Ascending aorta (tissue), 2 donors: ENCODE measurements at regions not wholly inside any gene's neighbourhood (a gene's known extent, or its start where the extent isn't known, plus 50 kb on each side); places are given as distances from the start of the nearest gene placed in this dataset.

Experiments used
- DNase-seq, 2 donors: peaks; one replicate each; pipeline ENCODE4 v3.0.0-alpha.2; 2019; ENCODE audit warnings: low spot score in 2 of 2
- H3K27ac ChIP-seq, 2 donors: fragments of 200-600 bp; sonication (generic); one replicate each; pipeline ENCODE4 v1.5.1; 2016 to 2017; ENCODE audit warnings: mild to moderate bottlenecking in 1 of 2
- H3K27me3 ChIP-seq: fragments of 200-600 bp; sonication (generic); one replicate; pipeline ENCODE4 v1.5.1; 2017
- H3K36me3 ChIP-seq, 2 donors: fragments of 200-600 bp; sonication (generic); one replicate each; pipeline ENCODE4 v1.5.1; 2016
- H3K4me1 ChIP-seq, 2 donors: fragments of 200-600 bp; sonication (generic); one replicate each; pipeline ENCODE4 v1.5.1; 2016 to 2017; ENCODE audit warnings: mild to moderate bottlenecking in 1 of 2
- H3K4me3 ChIP-seq, 2 donors: fragments of 200-600 bp; sonication (generic); one replicate each; pipeline ENCODE4 v1.5.1; 2016 to 2017; ENCODE audit warnings: mild to moderate bottlenecking in 1 of 2
- H3K9me3 ChIP-seq, 2 donors: fragments of 200-600 bp; sonication (generic); one replicate each; pipeline ENCODE4 v1.5.1; 2016
- CTCF ChIP-seq, 3 experiments: fragments of 200-600 bp in 2 of 3; fragments of 450-650 bp in 1 of 3; sonication (generic) in 2 of 3; IDR thresholded peaks; one replicate each; pipeline ENCODE4 v1.5.1; 2016 to 2019; ENCODE audit warnings: antibody characterized with exemption in 3 of 3, mild to moderate bottlenecking in 1 of 3, moderate library complexity in 1 of 3
- intact Hi-C: fragments of 100-400 bp; cut with DNase I; formaldehyde crosslinking; loops from one replicate; pipeline ENCODE4 v1.15.1; 2023

GRCh38 chr10:129020651-129021330 lies 446.2 kb upstream of the MGMT start:
- Histone ChIP-seq H3K9me3 (no peaks in the 10 kb centered on the region), H3K4me1 (no peaks in the 10 kb centered on the region), H3K27ac (no peak overlapping the region), H3K27me3 (no peaks in the 10 kb centered on the region), H3K4me3 (no peak overlapping the region), H3K36me3 (no peaks in the 10 kb centered on the region)
- TF ChIP-seq CTCF (IDR thresholded peaks at IDR 0.05): no peak
- intact Hi-C loops: no loop called here
- DNase-seq: no peak

- Histone ChIP-seq H3K36me3 (no peaks in the 10 kb centered on the region), H3K9me3 (no peaks in the 10 kb centered on the region), H3K4me1 (no peaks in the 10 kb centered on the region), H3K27me3 (no peaks in the 10 kb centered on the region), H3K27ac (no peak overlapping the region), H3K4me3 (no peak overlapping the region)
- no peak for TF ChIP-seq CTCF (IDR thresholded peaks at IDR 0.05)
- no peak for DNase-seq
- intact Hi-C loops: no loop called here
These were observed 445.3 kb upstream of the MGMT start for GRCh38 chr10:129021594-129022304.

- Histone ChIP-seq H3K27me3 (no peaks in the 10 kb centered on the region), H3K27ac (no peak overlapping the region), H3K4me1 (no peaks in the 10 kb centered on the region), H3K4me3 (no peak overlapping the region), H3K36me3 (no peaks in the 10 kb centered on the region), H3K9me3 (no peaks in the 10 kb centered on the region)
- no peak for TF ChIP-seq CTCF (IDR thresholded peaks at IDR 0.05)
- intact Hi-C loops: no loop called here
- no peak for DNase-seq
These were observed 444.0 kb upstream of the MGMT start for GRCh38 chr10:129023082-129023481.

- Histone ChIP-seq H3K4me3 (no peak overlapping the region), H3K27me3 (no peaks in the 10 kb centered on the region), H3K36me3 (no peaks in the 10 kb centered on the region), H3K27ac (no peak overlapping the region), H3K9me3 (no peaks in the 10 kb centered on the region), H3K4me1 (no peaks in the 10 kb centered on the region)
- no peak for DNase-seq
- TF ChIP-seq CTCF (IDR thresholded peaks at IDR 0.05): no peak
- intact Hi-C loops: no loop called here
These were observed 443.0 kb upstream of the MGMT start for GRCh38 chr10:129024046-129024445.

- Histone ChIP-seq H3K27me3 (no peaks in the 10 kb centered on the region), H3K36me3 (no peaks in the 10 kb centered on the region), H3K4me1 (no peaks in the 10 kb centered on the region), H3K9me3 (no peaks in the 10 kb centered on the region), H3K27ac (no peak overlapping the region), H3K4me3 (no peak overlapping the region)
- intact Hi-C loops: no loop called here
- DNase-seq: no peak
- TF ChIP-seq CTCF (IDR thresholded peaks at IDR 0.05): no peak
These were observed 441.3 kb upstream of the MGMT start for GRCh38 chr10:129025787-129026186.
